Pons (tissue), 1 donor: ENCODE measurements at regions not wholly inside any gene's neighbourhood (a gene's known extent, or its start where the extent isn't known, plus 50 kb on each side); places are given as distances from the start of the nearest gene placed in this dataset.

Experiments
- DNase-seq: peaks from one replicate; pipeline ENCODE4 v3.0.0-alpha.2; 2016; ENCODE audit warnings: low spot score

DNA sequence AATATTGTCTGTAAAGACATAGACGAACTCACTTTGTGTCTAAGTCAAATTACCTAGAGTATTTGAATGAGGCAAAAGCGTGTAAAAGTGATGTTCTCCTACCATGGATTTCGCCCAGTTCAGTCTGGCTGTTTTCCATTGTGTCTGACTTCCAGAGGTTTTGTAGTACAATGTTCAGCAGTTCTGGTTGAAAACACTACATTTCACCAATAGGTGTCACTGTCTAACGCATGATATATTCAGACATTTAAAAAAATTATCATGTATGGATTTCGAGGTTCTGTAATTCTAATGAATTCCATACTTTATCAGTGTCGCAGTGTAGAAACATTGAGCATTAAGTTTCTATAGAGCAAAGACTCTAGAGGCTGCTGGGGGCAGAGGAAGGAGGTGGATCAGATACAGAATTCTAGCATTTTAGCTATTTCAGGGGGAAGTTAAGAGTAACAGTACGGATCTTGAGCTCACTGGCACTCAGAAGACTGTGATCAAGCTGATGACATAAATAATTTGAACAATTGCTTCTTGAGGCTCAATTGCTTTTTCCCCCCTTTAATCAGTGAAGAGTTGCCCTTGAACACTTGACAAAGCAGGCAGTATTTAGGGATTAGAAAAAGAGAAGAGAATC lies 196.9 kb upstream of the RHOBTB1 start:
- DNase-seq, result peak; percentile 94

- peak; percentile 49 for DNase-seq
Observed at GRCh38 chr10:61139592-61139953, 195.6 kb upstream of the RHOBTB1 start.

DNA sequence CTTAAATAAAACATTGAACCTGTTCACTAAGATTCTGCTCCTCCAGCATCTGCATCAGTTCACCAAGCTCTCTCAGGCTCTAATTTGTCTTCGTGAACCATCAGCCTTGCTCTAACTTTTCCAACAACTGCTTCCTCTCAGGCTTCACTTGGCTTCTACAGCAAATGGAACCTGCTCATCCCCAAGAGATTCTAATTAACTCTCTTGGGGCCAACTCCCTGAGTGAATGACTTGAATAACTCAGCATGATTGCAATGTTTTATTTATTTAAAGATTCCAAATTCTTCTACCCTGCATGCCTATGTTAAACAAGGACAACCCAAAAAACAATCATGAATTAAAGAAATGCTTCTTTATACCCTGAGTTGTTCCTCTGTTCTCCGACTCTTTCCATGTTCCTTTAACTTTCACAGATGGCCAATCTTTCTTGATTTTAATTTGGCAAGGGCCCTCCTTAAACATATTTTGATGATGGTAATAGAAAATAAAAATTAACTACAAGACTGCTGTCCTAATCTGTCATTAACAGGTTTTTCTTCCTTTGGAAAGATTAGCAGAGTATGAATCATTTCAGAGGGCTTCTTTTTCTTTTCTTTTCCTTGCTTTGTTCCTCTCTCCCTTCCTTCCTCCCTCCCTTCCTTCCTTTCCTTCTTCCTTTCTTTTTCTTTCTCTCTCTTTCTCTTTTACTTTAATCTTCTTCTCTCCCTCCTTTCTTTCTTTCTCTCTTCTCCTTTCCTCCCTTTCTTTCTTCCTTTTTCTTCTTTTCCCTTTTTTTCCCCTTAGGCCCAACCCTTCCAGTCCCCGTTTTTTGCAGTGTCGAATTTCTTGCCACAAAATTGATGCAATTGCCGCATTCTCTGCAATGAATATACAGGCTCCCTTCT lies 195.0 kb upstream of the RHOBTB1 start:
- no peak for DNase-seq

DNA sequence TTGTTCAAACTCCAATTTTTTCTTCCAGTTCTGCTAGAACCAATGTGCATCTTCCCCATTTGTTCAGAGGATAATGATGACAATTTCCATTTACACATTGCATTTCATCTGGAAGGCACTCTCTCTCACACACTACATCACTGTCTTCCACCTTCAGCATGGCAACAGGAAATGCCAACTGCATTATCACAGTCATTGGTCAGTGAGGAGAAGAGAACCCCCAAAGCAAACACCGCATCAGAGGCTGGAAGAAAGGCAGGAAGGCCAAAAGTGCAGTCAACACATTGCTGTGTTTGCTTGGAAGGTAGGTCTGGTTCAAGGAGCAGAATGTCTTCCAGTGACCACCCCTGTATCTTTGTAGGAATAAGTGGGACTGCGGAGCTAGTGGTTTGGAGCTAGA lies 192.2 kb upstream of the RHOBTB1 start:
- no peak for DNase-seq

GRCh38 chr10:61135276-61135721 lies 191.3 kb upstream of the RHOBTB1 start:
- no peak for DNase-seq

DNA sequence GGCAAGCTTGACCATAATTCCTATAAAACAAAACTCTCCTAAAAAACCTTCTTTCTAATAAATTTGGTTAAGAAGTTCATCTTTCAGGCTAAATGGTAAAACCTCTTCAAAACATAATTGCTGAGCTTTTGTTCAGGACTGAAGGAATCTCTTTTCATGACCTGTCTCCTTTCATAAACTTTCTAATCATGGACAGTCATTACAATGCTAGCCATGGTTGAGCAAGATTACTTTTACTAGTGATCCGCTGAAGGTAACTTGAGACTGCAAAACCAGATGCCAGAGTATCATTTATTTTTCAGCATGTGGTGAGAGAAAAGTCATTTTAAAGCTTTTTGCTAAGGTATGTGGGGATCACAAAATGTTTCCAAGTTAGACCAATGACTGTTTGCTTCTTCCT lies 186.4 kb upstream of the RHOBTB1 start:
- DNase-seq, result no peak

DNA sequence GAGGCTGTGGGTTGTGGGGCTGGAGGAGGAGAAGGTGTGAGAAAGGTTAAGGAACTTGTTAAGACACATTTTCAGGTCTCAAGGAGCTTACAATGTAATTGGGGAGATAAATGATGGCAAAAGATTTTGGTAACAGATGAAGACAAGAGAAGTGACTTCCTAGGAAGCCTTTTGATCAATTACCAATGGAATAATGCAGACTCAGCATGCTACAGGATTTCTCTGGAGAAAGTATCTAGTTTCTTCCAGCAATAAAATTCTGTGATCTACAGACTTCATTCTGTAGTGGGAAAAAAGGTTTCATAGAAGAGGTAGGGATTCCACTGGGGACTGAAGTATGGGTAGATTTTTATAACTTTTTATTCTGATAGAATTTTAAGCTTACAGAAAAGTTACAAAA lies 184.2 kb upstream of the RHOBTB1 start:
- DNase-seq, result no peak

DNA sequence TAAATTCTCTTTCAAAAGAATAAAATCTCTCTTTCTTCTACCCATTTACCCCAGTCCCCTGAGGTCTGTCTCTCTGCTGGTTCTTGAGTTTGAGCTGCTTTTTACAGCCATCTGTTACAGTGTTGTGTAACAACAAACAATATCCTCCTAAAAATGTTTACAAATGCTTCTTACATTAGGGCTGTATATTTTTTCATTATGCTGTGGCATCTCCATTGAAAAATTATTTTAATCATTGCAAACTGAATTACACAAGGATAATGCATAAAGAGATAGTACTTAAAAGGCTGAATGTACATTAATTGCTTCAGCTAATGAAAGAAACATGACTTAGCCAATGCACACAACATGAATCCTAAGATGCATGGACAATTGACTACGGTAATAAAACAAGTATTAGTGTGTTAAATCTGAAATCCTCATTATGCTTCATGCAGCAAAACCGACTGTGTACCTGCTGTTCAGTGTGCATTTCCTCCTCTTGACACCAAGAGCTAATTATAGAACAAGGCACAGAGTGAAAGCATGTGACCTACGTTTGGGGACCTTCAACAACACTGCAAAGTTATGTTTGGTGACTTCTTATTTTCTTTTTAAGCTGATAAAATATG lies 181.7 kb upstream of the RHOBTB1 start:
- no peak for DNase-seq

- no peak for DNase-seq
Observed at GRCh38 chr10:61124756-61125530, 181.0 kb upstream of the RHOBTB1 start.

- no peak for DNase-seq
Observed at GRCh38 chr10:61120805-61121204, 176.8 kb upstream of the RHOBTB1 start.

GRCh38 chr10:61119573-61119972 lies 175.6 kb upstream of the RHOBTB1 start:
- DNase-seq, result no peak

DNA sequence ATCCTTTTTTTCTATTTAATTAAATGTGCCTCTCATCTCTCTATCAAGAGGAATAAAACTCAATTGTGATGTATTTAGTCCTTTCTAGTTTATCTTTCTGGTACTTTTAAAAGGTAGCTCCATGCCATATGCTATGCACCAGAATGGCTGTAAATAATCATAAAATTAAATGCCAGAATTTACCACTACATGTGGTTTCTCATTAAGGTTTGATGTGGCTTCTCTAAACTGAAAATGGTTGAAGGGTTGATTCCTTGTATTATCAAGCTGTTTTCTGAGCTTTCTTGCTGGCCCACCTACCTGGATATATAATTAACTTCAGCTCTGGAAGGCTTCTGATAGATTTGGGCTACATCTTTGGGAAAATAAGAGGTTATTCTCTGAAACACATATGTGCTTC lies 171.9 kb upstream of the RHOBTB1 start:
- DNase-seq, result no peak

- DNase-seq, result no peak
Observed at GRCh38 chr10:61112771-61113170, 168.8 kb upstream of the RHOBTB1 start.

DNA sequence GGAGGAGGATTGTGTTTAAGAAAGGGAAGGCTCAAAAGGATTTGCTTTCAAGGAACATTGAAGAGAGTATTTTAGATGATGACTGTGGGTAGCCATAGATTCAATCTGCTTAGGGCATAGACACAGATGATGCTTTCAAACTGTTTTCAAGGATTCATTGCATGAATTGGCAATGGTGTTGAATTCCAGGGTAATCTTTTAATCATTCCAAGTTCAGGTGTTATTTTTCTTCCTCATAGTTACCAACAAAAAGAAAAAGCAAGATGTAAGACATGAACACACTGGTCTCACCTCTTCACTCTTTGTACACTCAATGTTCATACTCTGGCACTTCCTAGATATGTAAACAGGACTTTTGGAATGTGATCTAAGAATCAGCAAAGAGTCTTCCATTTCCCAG lies 167.0 kb upstream of the RHOBTB1 start:
- no peak for DNase-seq

GRCh38 chr10:61110188-61110844 lies 166.3 kb upstream of the RHOBTB1 start:
- no peak for DNase-seq

DNA sequence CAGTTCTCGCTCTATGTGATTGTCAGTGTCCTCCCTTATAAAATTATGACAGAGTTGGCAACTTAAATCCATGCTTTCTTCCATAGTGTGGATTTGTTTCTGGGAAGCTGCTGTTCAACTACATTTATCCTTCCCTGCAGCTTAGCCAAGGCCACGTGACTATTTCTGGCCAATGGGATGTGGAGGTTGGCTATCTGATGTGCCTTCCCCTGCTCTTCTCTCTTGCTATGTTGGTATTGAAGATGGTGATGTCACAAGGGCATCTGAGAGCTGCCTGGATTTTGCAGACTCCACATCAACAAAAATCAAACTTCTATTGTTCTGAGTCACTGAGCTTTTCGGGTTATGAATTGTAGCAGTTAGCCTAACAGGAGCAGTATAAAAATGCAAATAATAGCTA lies 164.9 kb upstream of the RHOBTB1 start:
- DNase-seq, result no peak

DNA sequence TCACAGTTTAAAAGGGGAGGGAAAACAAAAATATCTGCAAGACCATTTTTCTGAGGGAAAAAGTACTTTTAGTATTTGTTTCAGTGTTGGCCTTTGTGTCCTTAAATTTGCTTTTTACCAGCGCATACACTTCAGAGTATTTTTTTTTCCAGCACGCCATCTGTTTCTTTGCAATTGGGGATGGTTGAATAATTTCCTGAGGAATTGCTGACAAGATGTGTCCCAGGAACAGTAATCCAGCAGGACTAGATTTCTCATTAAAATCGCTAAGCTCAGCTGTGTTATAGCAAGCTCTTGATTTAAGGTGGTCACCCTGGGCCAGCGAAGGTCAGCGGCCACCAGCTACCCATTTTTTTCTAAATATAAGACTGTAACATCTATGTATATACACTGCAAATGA lies 156.9 kb upstream of the RHOBTB1 start:
- no peak for DNase-seq

DNA sequence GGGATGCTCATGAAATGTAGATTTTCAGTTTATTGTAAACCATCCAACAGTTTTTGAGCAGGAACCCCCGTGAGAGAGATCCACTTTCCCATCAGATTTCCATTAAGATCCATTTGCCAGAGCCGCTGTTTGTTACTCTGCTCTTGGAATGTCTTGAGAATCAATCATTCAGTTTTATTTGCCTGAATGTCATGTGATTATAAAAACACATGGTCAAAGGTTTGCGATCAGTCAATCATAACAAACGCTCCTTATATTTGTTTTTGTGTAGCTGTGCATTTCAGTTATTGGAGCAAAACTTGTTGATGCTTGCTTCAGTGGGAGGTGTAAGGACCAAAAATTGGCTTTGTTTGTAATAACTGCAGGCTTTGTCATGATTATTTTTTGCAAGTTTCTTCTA lies 155.8 kb upstream of the RHOBTB1 start:
- DNase-seq, result no peak

DNA sequence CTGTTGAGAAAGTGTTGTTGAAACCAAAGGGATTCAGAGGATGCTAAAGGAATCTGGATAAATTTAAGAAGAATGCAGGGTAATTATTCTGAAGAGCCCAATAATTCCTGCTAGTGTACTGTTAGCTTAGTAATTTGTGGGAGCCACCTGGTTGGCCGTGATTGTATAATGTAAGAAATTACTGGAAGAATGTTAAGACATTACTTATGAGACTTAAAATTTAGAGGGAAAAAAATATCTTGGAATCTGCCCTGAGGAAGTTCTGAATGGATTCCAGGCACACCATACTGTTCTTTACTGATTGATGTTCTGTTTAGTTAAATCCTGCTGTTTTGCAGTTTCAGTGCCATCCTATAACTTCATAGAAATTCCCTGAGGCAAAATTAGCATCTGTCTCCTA lies 155.0 kb upstream of the RHOBTB1 start:
- no peak for DNase-seq

- DNase-seq, result no peak
Observed at GRCh38 chr10:61097026-61097425, 153.0 kb upstream of the RHOBTB1 start.

- peak; percentile 94 for DNase-seq
Observed at GRCh38 chr10:61096056-61096455, 152.1 kb upstream of the RHOBTB1 start.

- no peak for DNase-seq
Observed at GRCh38 chr10:61091531-61091930, 147.5 kb upstream of the RHOBTB1 start.
